A549 (cell line): ENCODE measurements at regions not wholly inside any gene's neighbourhood (a gene's known extent, or its start where the extent isn't known, plus 50 kb on each side); places are given as distances from the start of the nearest gene placed in this dataset.

ENCODE experiments used
- CEBPB ChIP-seq, 2 experiments: fragments of >200 bp in 1 of 2; sonication (Bioruptor Twin) in 1 of 2; formaldehyde crosslinking in 1 of 2; IDR thresholded peaks; 2 replicates each; pipeline ENCODE4 v1.6.1; 2012 to 2016
- CHD2 ChIP-seq: fragments of 150-350 bp; IDR thresholded peaks from 2 replicates; pipeline ENCODE4 v1.6.1; 2014; ENCODE audit warnings: low read length; ENCODE audit not compliant: partially characterized antibody
- CTCF ChIP-seq: fragments of >200 bp; sonication (Bioruptor Twin); formaldehyde crosslinking; IDR thresholded peaks from 3 replicates; pipeline ENCODE4 v1.5.1; 2016
- EP300 ChIP-seq, 2 experiments: fragments of >200 bp; sonication (Bioruptor Twin); formaldehyde crosslinking; IDR thresholded peaks; 2 replicates in 1 of 2; 3 replicates in 1 of 2; pipeline ENCODE4 v1.6.1; 2016 to 2017
- MAX ChIP-seq: IDR thresholded peaks from 2 replicates; pipeline ENCODE4 v1.6.1; 2012
- MAZ ChIP-seq: fragments of 150-350 bp; IDR thresholded peaks from 2 replicates; pipeline ENCODE4 v1.6.1; 2014; ENCODE audit warnings: antibody characterized with exemption, low read depth, low read length, borderline replicate concordance
- NPAS2 ChIP-seq: fragments of 250-450 bp; sonication (Bioruptor Pico); IDR thresholded peaks from 2 replicates; pipeline ENCODE4 v1.8.0; 2022; ENCODE audit warnings: mild to moderate bottlenecking, moderate library complexity, borderline replicate concordance
- POLR2A ChIP-seq: IDR thresholded peaks from 2 replicates; pipeline ENCODE4 v1.6.1; 2012; ENCODE audit warnings: mild to moderate bottlenecking, low read length
- REST ChIP-seq: fragments of 200-600 bp; sonication (generic); IDR thresholded peaks from 2 replicates; pipeline ENCODE4 v1.6.1; 2016; ENCODE audit warnings: antibody characterized with exemption, mild to moderate bottlenecking, moderate library complexity
- SMC3 ChIP-seq: fragments of >200 bp; sonication (Bioruptor Twin); formaldehyde crosslinking; IDR thresholded peaks from 3 replicates; pipeline ENCODE4 v1.6.1; 2018; ENCODE audit warnings: inconsistent platforms
- SREBF2 ChIP-seq: fragments of 450-650 bp; IDR thresholded peaks from 2 replicates; pipeline ENCODE4 v1.6.1; 2014; ENCODE audit warnings: mild to moderate bottlenecking, moderate library complexity

- TF ChIP-seq POLR2A (no peak), CHD2 (no peak), MAZ (no peak), CTCF (no peak), CEBPB (IDR thresholded peaks at IDR 0.05) (no peak), REST (no peak), MAX (no peak), SREBF2 (no peak), NPAS2 (CRISPR knock-in tag) (no peak), EP300 (IDR thresholded peaks at IDR 0.05) (no peak), SMC3 (no peak)
Observed at GRCh38 chr12:25056011-25056410, 107.1 kb upstream of the BCAT1 start.
